ENCODE measurements at regions not wholly inside any gene's neighbourhood (a gene's known extent, or its start where the extent isn't known, plus 50 kb on each side); places are given as distances from the start of the nearest gene placed in this dataset.
"Not testable (repeated sequence)": the region's sequence is repeated elsewhere in the genome, so short reads cannot be mapped to it uniquely, and the experiment has no call there.

DNA sequence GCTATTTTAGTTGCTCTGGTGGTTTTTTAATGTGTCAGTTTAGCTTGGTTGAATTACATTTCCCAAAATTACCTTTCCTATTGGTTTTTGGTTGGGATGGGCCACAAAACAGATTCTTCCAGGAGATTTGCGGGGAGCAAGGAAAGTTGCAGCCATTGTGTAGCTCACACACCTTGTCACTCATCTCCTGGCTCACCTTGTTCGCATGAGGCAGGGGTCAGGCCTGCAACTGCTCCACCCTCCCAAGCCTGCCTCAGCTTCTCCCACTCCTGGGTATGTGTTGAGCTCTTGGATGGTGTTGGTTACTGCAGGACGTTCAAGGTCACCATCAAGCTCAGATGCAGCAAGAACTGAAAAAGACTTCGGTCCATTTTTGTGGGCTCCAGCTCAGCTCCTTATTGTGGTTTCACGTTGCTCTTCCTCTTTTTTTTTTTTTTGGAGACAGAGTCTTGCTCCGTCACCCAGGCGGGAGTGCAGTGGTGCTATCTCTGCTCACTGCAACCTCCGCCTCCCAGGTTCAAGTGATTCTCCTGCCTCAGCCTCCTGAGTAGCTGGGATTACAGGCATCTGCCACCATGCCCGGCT, 95.6 kb upstream of the METTL14 start:
- H3K4me2 ChIP-seq, result no peak overlapping the region
- no peaks in the 10 kb centered on the region for H3K9me3 ChIP-seq (ENCODE audit: low read depth)
- H3K4me1 ChIP-seq (ENCODE audit: insufficient read depth), result no peaks in the 10 kb centered on the region
- H3K4me3 ChIP-seq, result no peak overlapping the region
- H4K20me1 ChIP-seq (ENCODE audit: insufficient read depth, poor library complexity, severe bottlenecking), result no peaks in the 10 kb centered on the region
- H3K9me2 ChIP-seq (replicated peaks; ENCODE audit: insufficient read depth), result no peaks in the 10 kb centered on the region
- no peaks in the 10 kb centered on the region for H3K36me3 ChIP-seq (replicated peaks; ENCODE audit: insufficient read depth, low read depth)
- peaks cover 8% of the 10 kb centered on the region for H3K79me2 ChIP-seq
- TF ChIP-seq EZH2 (IDR thresholded peaks at IDR 0.05; ENCODE audit: borderline replicate concordance), result no peak
- TF ChIP-seq EZH2phosphoT487 (IDR thresholded peaks at IDR 0.05; ENCODE audit: low read depth, severe bottlenecking, unreplicated experiment), result no peak
- TF ChIP-seq, protein P1, sequence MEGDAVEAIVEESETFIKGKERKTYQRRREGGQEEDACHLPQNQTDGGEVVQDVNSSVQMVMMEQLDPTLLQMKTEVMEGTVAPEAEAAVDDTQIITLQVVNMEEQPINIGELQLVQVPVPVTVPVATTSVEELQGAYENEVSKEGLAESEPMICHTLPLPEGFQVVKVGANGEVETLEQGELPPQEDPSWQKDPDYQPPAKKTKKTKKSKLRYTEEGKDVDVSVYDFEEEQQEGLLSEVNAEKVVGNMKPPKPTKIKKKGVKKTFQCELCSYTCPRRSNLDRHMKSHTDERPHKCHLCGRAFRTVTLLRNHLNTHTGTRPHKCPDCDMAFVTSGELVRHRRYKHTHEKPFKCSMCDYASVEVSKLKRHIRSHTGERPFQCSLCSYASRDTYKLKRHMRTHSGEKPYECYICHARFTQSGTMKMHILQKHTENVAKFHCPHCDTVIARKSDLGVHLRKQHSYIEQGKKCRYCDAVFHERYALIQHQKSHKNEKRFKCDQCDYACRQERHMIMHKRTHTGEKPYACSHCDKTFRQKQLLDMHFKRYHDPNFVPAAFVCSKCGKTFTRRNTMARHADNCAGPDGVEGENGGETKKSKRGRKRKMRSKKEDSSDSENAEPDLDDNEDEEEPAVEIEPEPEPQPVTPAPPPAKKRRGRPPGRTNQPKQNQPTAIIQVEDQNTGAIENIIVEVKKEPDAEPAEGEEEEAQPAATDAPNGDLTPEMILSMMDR (IDR thresholded peaks at IDR 0.05; ENCODE audit: poor library complexity), result no peak
- 93% methylated on average over 9 of the region's 9 CpGs for WGBS (ENCODE audit: low lambda C conversion rate, missing lambda C conversion rate)
- peaks cover 4% of the 10 kb centered on the region for H3K27me3 ChIP-seq
- no peak for DNase-seq (ENCODE audit: low spot score)
- no peak overlapping the region for H2AFZ ChIP-seq
- no peak overlapping the region for H3K27ac ChIP-seq

DNA sequence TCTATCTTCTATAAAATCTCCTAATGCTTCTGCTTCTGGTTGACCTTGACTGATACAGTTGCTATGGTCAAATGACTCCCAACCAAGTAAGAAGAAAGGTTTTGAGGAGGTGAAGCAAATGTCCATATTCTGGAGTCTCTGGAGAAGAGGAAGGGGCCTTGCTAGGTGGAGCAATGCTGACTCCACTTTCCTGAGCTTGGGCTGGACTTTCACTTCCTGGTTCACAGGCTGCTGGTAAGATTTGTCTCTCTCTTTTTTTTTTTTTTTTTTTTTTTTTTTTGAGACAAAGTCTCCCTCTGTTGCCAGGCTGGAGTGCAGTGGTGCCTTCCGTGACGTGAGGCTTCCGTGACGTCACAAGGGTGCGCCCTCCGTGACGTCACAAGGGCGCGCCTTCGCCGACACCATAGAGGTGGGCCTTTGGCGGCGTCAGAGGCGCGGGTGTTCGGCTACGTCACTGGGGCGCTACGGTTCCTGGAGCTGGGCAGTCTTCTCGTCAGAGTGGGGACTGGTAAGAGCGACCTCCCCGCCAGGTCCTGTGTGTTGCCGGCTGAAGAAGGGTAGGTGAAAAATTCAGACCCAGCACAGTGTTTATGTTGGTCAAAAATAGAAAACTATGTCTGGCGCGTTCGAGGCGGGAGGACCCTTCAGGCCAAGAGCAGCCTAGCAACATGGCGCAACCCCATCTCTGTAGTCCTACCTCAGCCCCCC, 93.7 kb upstream of the METTL14 start:
- peak; percentile 97 for DNase-seq (ENCODE audit: low spot score)
- WGBS (ENCODE audit: low lambda C conversion rate, missing lambda C conversion rate), result under 1% methylated on average over 28 of the region's 28 CpGs
- H3K79me2 ChIP-seq; H3K9me2 ChIP-seq (replicated peaks; ENCODE audit: insufficient read depth); H3K9me3 ChIP-seq (ENCODE audit: low read depth); H3K36me3 ChIP-seq (replicated peaks; ENCODE audit: insufficient read depth, low read depth); H3K4me1 ChIP-seq (ENCODE audit: insufficient read depth); H3K27me3 ChIP-seq; H4K20me1 ChIP-seq (ENCODE audit: insufficient read depth, poor library complexity, severe bottlenecking): not testable (repeated sequence)
- H3K27ac ChIP-seq, result peak overlapping the region; percentile 92
- peak overlapping the region; percentile 29 for H3K4me3 ChIP-seq
- peak overlapping the region; percentile 78 for H3K4me2 ChIP-seq
- peak overlapping the region; percentile 94 for H2AFZ ChIP-seq

DNA sequence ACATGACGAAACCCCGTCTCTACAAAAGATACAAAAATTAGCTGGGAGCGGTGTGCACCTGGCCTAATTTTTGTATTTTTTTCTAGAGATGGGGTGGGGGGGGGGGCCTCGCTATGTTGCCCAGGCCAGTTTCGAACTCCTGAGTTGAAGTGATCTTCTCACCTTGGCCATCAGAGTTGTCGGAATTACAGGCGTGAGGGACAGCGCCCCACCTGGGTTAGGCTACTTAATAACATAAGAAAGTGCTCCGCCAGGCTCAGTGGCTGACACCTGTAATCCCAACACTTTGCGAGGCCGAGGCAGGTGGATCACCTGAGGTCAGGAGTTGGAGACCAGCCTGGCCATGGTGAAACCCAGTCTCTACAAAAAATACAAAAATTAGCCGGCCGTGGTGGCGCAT, 92.9 kb upstream of the METTL14 start:
- peak overlapping the region; percentile 78 for H3K4me2 ChIP-seq
- not testable (repeated sequence) for H3K9me3 ChIP-seq (ENCODE audit: low read depth); H3K27me3 ChIP-seq; H4K20me1 ChIP-seq (ENCODE audit: insufficient read depth, poor library complexity, severe bottlenecking); H3K79me2 ChIP-seq; H3K4me1 ChIP-seq (ENCODE audit: insufficient read depth); H2AFZ ChIP-seq; DNase-seq (ENCODE audit: low spot score); H3K36me3 ChIP-seq (replicated peaks; ENCODE audit: insufficient read depth, low read depth); H3K9me2 ChIP-seq (replicated peaks; ENCODE audit: insufficient read depth)
- peak overlapping the region; percentile 92 for H3K27ac ChIP-seq
- 95% methylated on average over 12 of the region's 14 CpGs for WGBS (ENCODE audit: low lambda C conversion rate, missing lambda C conversion rate)
- peak overlapping the region; percentile 29 for H3K4me3 ChIP-seq

GRCh38 chr4:118595883-118596282, 89.3 kb upstream of the METTL14 start:
- H3K27ac ChIP-seq; DNase-seq (ENCODE audit: low spot score); H4K20me1 ChIP-seq (ENCODE audit: insufficient read depth, poor library complexity, severe bottlenecking); H3K27me3 ChIP-seq; H3K9me2 ChIP-seq (replicated peaks; ENCODE audit: insufficient read depth); H3K36me3 ChIP-seq (replicated peaks; ENCODE audit: insufficient read depth, low read depth); H3K79me2 ChIP-seq; H3K9me3 ChIP-seq (ENCODE audit: low read depth); H3K4me2 ChIP-seq; H3K4me1 ChIP-seq (ENCODE audit: insufficient read depth); H3K4me3 ChIP-seq; H2AFZ ChIP-seq: not testable (repeated sequence)
- 100% methylated on average over 3 of the region's 3 CpGs for WGBS (ENCODE audit: low lambda C conversion rate, missing lambda C conversion rate)

DNA sequence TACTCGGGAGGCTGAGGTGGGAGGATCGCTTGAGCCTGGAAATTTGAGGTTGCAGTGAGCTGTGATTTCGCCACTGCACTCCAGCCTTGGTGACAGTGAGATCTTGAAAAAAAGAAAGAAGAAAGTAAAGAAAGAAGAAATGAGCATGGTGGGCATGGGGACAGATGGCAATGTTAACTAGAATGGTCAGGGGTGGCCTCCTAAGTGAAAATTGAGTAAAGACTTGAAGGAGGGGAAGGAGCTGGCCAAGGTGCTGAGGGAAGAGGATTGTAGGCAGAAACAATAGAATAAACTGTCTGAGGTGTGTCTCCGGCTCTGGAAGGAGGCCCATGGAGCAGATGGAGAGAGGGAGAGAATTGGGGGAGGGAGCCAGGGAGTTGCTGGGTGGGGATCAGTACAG, 60.1 kb upstream of the METTL14 start:
- H3K4me2 ChIP-seq; H4K20me1 ChIP-seq (ENCODE audit: insufficient read depth, poor library complexity, severe bottlenecking); H3K36me3 ChIP-seq (replicated peaks; ENCODE audit: insufficient read depth, low read depth); H3K79me2 ChIP-seq; H3K27me3 ChIP-seq; H3K9me2 ChIP-seq (replicated peaks; ENCODE audit: insufficient read depth); H3K4me1 ChIP-seq (ENCODE audit: insufficient read depth); H3K9me3 ChIP-seq (ENCODE audit: low read depth); H3K4me3 ChIP-seq; DNase-seq (ENCODE audit: low spot score); H2AFZ ChIP-seq; H3K27ac ChIP-seq: not testable (repeated sequence)
- WGBS (ENCODE audit: low lambda C conversion rate, missing lambda C conversion rate), result 100% methylated on average over 3 of the region's 4 CpGs

DNA sequence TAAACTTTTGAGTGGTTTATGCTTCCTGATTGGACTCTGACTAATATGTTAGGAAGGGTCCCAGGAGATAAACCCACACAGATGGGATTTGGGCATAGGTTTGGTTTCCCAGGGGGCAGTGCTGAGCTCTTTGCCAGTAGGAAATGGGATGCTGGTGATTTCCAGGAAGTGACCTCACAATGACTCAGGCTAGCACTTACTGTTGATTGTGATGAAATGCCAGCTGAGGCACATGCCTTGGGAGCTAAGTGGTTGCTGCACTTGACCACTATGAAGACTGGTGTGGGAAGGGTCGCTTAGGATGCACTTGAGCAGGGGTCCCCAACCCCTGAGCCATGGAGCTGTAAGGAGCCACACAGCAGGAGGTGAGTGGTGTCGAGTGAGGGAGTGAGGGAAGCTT, 55.5 kb upstream of the METTL14 start:
- not testable (repeated sequence) for H3K27ac ChIP-seq; H3K36me3 ChIP-seq (replicated peaks; ENCODE audit: insufficient read depth, low read depth); H4K20me1 ChIP-seq (ENCODE audit: insufficient read depth, poor library complexity, severe bottlenecking); H3K4me1 ChIP-seq (ENCODE audit: insufficient read depth); H3K27me3 ChIP-seq; H3K9me2 ChIP-seq (replicated peaks; ENCODE audit: insufficient read depth); H3K4me2 ChIP-seq; H3K9me3 ChIP-seq (ENCODE audit: low read depth); H2AFZ ChIP-seq; H3K79me2 ChIP-seq; H3K4me3 ChIP-seq
- 93% methylated on average over 2 of the region's 2 CpGs for WGBS (ENCODE audit: low lambda C conversion rate, missing lambda C conversion rate)
- peak; percentile 5 for DNase-seq (ENCODE audit: low spot score)

- not testable (repeated sequence) for H3K4me2 ChIP-seq; H3K9me3 ChIP-seq (ENCODE audit: low read depth); H3K27ac ChIP-seq; DNase-seq (ENCODE audit: low spot score); H3K36me3 ChIP-seq (replicated peaks; ENCODE audit: insufficient read depth, low read depth); H2AFZ ChIP-seq; H3K79me2 ChIP-seq; H3K9me2 ChIP-seq (replicated peaks; ENCODE audit: insufficient read depth); H3K4me3 ChIP-seq; H3K27me3 ChIP-seq; H3K4me1 ChIP-seq (ENCODE audit: insufficient read depth); H4K20me1 ChIP-seq (ENCODE audit: insufficient read depth, poor library complexity, severe bottlenecking)
- WGBS (ENCODE audit: low lambda C conversion rate, missing lambda C conversion rate), result 89% methylated on average over 4 of the region's 7 CpGs
These were observed 54.3 kb upstream of the METTL14 start for GRCh38 chr4:118630897-118631296.

All from hepatocyte (in vitro differentiated cells).